ENCODE measurements at regions not wholly inside any gene's neighbourhood (a gene's known extent, or its start where the extent isn't known, plus 50 kb on each side); places are given as distances from the start of the nearest gene placed in this dataset.

- no peak for TF ChIP-seq CTCF (IDR thresholded peaks at IDR 0.05; ENCODE audit: insufficient read depth, missing control alignments)
- FAIRE-seq (no peak), DNase-seq (ENCODE audit: insufficient read length, low spot score) (no peak)
These were observed 167.8 kb upstream of the CDH5 start for GRCh38 chr16:66198641-66199040.

- no peak for TF ChIP-seq CTCF (IDR thresholded peaks at IDR 0.05; ENCODE audit: insufficient read depth, missing control alignments)
- FAIRE-seq (no peak), DNase-seq (ENCODE audit: insufficient read length, low spot score) (no peak)
These were observed 168.7 kb upstream of the CDH5 start for GRCh38 chr16:66197668-66198278.

GRCh38 chr16:66196770-66197169 lies 169.7 kb upstream of the CDH5 start:
- FAIRE-seq (no peak), DNase-seq (ENCODE audit: insufficient read length, low spot score) (no peak)
- no peak for TF ChIP-seq CTCF (IDR thresholded peaks at IDR 0.05; ENCODE audit: insufficient read depth, missing control alignments)

GRCh38 chr16:66194866-66195265 lies 171.6 kb upstream of the CDH5 start:
- TF ChIP-seq CTCF (IDR thresholded peaks at IDR 0.05; ENCODE audit: insufficient read depth, missing control alignments): no peak
- no peak for FAIRE-seq
- no peak for DNase-seq (ENCODE audit: insufficient read length, low spot score)

- FAIRE-seq (no peak), DNase-seq (ENCODE audit: insufficient read length, low spot score) (no peak)
- no peak for TF ChIP-seq CTCF (IDR thresholded peaks at IDR 0.05; ENCODE audit: insufficient read depth, missing control alignments)
These were observed 172.8 kb upstream of the CDH5 start for GRCh38 chr16:66193543-66194229.

- no peak for DNase-seq (ENCODE audit: insufficient read length, low spot score)
- FAIRE-seq: no peak
- no peak for TF ChIP-seq CTCF (IDR thresholded peaks at IDR 0.05; ENCODE audit: insufficient read depth, missing control alignments)
These were observed 176.1 kb upstream of the CDH5 start for GRCh38 chr16:66190411-66190810.

GRCh38 chr16:66189951-66190350 lies 176.5 kb upstream of the CDH5 start:
- no peak for FAIRE-seq
- no peak for TF ChIP-seq CTCF (IDR thresholded peaks at IDR 0.05; ENCODE audit: insufficient read depth, missing control alignments)
- no peak for DNase-seq (ENCODE audit: insufficient read length, low spot score)

All from D721Med (cell line).